Epithelial cell of proximal tubule (primary cell): ENCODE measurements at regions not wholly inside any gene's neighbourhood (a gene's known extent, or its start where the extent isn't known, plus 50 kb on each side); places are given as distances from the start of the nearest gene placed in this dataset.

Experiments used
- DNase-seq: peaks from one replicate; pipeline ENCODE4 v3.0.0-alpha.2; 2011; ENCODE audit warnings: low read depth
- H3K4me3 ChIP-seq: 2 replicates; pipeline ENCODE4 v1.5.1; 2011; ENCODE audit warnings: low read depth, mild to moderate bottlenecking, low read length
- CTCF ChIP-seq: conservative IDR thresholded peaks from 2 replicates; pipeline ENCODE4 v1.5.1; 2012; ENCODE audit warnings: low read depth, mild to moderate bottlenecking, low read length

- H3K4me3 ChIP-seq, result no peak overlapping the region
- no peak for TF ChIP-seq CTCF
- DNase-seq, result no peak
These were observed 171.2 kb upstream of the EGLN3 start for GRCh38 chr14:34122081-34122480.

GRCh38 chr14:34120185-34120977 lies 169.5 kb upstream of the EGLN3 start:
- H3K4me3 ChIP-seq, result no peak overlapping the region
- TF ChIP-seq CTCF, result no peak
- no peak for DNase-seq

GRCh38 chr14:34119107-34119858 lies 168.4 kb upstream of the EGLN3 start:
- DNase-seq, result no peak
- no peak for TF ChIP-seq CTCF
- no peak overlapping the region for H3K4me3 ChIP-seq

GRCh38 chr14:34113991-34114390 lies 163.1 kb upstream of the EGLN3 start:
- DNase-seq, result no peak
- no peak for TF ChIP-seq CTCF

GRCh38 chr14:34113005-34113511 lies 162.2 kb upstream of the EGLN3 start:
- H3K4me3 ChIP-seq, result no peak overlapping the region
- no peak for DNase-seq

More at GRCh38 chr14:34113991-34114390, 163.1 kb upstream of the EGLN3 start:
- no peak overlapping the region for H3K4me3 ChIP-seq

GRCh38 chr14:34111953-34112352 lies 161.1 kb upstream of the EGLN3 start:
- no peak overlapping the region for H3K4me3 ChIP-seq
- TF ChIP-seq CTCF, result peak; percentile 27
- no peak for DNase-seq

More at GRCh38 chr14:34113005-34113511, 162.2 kb upstream of the EGLN3 start:
- TF ChIP-seq CTCF, result no peak
